ENCODE measurements at regions not wholly inside any gene's neighbourhood (a gene's known extent, or its start where the extent isn't known, plus 50 kb on each side); places are given as distances from the start of the nearest gene placed in this dataset.

DNA sequence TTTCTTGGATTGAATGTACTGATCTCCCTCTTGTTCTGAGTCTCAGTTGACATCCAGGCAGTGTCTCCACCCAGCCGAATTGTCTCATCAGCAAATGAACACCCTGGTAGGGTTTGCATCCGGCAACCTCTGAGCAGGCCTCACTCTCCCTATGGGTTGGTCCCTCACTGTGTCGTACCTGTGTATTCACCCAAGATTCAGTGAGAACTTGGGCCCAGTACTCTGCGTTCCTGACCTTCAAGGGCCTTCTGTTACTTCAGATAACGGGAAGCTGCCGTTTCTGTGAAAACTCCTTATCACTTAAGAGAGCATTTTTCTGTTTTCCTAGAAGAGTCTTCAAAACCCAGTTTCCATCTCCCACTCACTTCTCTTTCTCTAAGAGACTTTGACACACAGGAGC is 915.6 kb downstream of the TBC1D22A start:
- no peaks in the 10 kb centered on the region for H3K9me3 ChIP-seq (ENCODE audit: control insufficient read depth in 2 of 2, low read length in 2 of 2)
- H3K27me3 ChIP-seq (ENCODE audit: control insufficient read depth in 1 of 2, insufficient read depth in 2 of 2, low read length in 2 of 2), result no peaks in the 10 kb centered on the region
- H3K4me3 ChIP-seq (ENCODE audit: low read length in 2 of 2), result no peak overlapping the region
- no peaks in the 10 kb centered on the region for H3K36me3 ChIP-seq (ENCODE audit: control insufficient read depth in 2 of 2, insufficient read depth in 2 of 2, low read length in 2 of 2)
- no peak overlapping the region for H3K27ac ChIP-seq (ENCODE audit: low read length)
- no peak overlapping the region for H3K9ac ChIP-seq (ENCODE audit: low read length in 2 of 2)
- no peaks in the 10 kb centered on the region for H3K4me1 ChIP-seq (ENCODE audit: control insufficient read depth, insufficient read depth, low read length)

DNA sequence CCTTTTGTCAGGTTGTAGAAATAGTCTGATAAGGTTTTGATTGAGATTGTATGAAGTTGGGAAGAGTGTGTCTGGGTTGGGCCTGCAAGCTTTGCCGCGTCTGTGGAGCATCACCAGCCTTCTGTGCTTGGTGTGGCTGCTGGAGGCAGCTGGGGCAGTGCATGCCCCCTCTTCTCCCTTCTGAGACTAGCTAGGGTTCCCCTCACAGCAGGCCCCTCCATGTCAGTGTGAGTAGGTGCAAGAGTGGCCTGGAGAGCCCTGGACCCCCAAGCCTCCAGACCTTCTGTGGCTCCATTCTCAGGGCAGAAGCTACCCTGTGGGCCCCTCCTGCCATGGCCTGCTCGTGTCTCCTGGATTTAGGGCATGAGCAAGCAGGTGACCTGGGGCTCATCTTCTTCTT is 914.2 kb downstream of the TBC1D22A start:
- Histone ChIP-seq H3K27ac (ENCODE audit: low read length) (no peak overlapping the region), H3K4me1 (ENCODE audit: control insufficient read depth, insufficient read depth, low read length) (no peaks in the 10 kb centered on the region), H3K27me3 (ENCODE audit: control insufficient read depth in 1 of 2, insufficient read depth in 2 of 2, low read length in 2 of 2) (no peaks in the 10 kb centered on the region), H3K9ac (ENCODE audit: low read length in 2 of 2) (no peak overlapping the region), H3K4me3 (ENCODE audit: low read length in 2 of 2) (no peak overlapping the region), H3K9me3 (ENCODE audit: control insufficient read depth in 2 of 2, low read length in 2 of 2) (no peaks in the 10 kb centered on the region), H3K36me3 (ENCODE audit: control insufficient read depth in 2 of 2, insufficient read depth in 2 of 2, low read length in 2 of 2) (no peaks in the 10 kb centered on the region)

DNA sequence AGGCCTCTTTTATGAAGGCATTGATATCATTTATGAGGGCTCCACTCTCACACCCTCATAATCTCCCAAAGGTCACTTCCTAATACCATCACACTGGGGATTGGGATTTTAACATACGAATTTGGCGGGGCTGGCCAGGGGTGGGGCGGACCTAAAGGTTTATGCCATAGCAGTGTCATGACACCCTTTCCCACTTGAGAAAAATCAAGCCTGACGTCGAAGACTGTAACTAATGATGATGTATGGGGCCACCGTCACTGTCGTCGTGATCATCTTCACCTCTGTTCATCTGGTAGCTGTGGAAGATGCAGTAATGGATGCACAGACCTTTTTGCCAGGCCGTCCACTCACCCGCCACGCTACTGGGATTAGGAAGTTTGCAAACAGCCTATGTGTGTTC is 912.1 kb downstream of the TBC1D22A start:
- no peaks in the 10 kb centered on the region for H3K36me3 ChIP-seq (ENCODE audit: control insufficient read depth in 2 of 2, insufficient read depth in 2 of 2, low read length in 2 of 2)
- no peak overlapping the region for H3K9ac ChIP-seq (ENCODE audit: low read length in 2 of 2)
- H3K4me1 ChIP-seq (ENCODE audit: control insufficient read depth, insufficient read depth, low read length), result no peaks in the 10 kb centered on the region
- no peak overlapping the region for H3K4me3 ChIP-seq (ENCODE audit: low read length in 2 of 2)
- H3K27ac ChIP-seq (ENCODE audit: low read length), result no peak overlapping the region
- peaks cover 0 to 2% of the 10 kb centered on the region in 2 donors for H3K27me3 ChIP-seq (ENCODE audit: control insufficient read depth in 1 of 2, insufficient read depth in 2 of 2, low read length in 2 of 2)
- no peaks in the 10 kb centered on the region for H3K9me3 ChIP-seq (ENCODE audit: control insufficient read depth in 2 of 2, low read length in 2 of 2)

DNA sequence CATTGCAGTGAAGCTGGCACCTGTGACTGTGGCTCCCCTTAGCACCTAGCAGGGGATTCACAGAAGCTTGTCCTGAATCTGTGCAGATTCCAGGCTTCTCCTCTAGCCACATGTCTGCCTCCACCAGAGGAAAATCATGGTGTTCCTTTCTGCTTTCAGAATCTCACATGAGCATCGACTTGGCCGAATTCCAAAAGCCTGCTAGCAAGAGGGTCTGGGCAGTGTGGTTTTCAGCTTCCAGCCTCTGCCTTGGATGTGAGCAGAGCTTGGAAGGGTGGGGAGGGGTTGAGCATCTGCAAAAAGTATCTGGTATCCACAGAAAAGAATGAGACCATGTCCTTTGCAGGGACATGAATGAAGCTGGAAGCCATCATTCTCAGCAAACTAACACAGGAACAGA is 911.1 kb downstream of the TBC1D22A start:
- peaks cover 0 to 2% of the 10 kb centered on the region in 2 donors for H3K27me3 ChIP-seq (ENCODE audit: control insufficient read depth in 1 of 2, insufficient read depth in 2 of 2, low read length in 2 of 2)
- no peak overlapping the region for H3K9ac ChIP-seq (ENCODE audit: low read length in 2 of 2)
- no peak overlapping the region for H3K4me3 ChIP-seq (ENCODE audit: low read length in 2 of 2)
- peaks cover 0 to 3% of the 10 kb centered on the region in 2 donors for H3K9me3 ChIP-seq (ENCODE audit: control insufficient read depth in 2 of 2, low read length in 2 of 2)
- H3K27ac ChIP-seq (ENCODE audit: low read length), result no peak overlapping the region
- no peaks in the 10 kb centered on the region for H3K4me1 ChIP-seq (ENCODE audit: control insufficient read depth, insufficient read depth, low read length)
- H3K36me3 ChIP-seq (ENCODE audit: control insufficient read depth in 2 of 2, insufficient read depth in 2 of 2, low read length in 2 of 2), result no peaks in the 10 kb centered on the region

DNA sequence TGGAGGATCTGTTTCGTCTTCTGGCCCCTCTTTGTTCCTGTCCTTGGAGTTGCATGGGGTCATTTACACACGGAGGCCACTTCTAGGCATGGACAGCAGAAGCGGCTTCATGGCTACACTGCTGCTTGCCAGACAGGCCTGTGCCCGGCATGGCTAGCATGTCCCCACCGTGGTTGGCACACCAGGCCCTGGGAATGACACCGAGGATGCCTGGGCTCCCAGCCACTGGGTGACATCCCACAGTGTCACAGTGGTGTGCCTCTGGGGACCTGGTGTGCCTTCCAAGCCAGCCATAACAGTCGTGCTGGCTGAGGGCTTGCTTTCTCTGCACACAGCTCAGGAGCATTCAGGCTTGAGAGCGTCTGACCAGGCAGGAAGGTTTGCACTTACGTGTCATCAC is 910.1 kb downstream of the TBC1D22A start:
- Histone ChIP-seq H3K4me3 (ENCODE audit: low read length in 2 of 2) (no peak overlapping the region), H3K4me1 (ENCODE audit: control insufficient read depth, insufficient read depth, low read length) (no peaks in the 10 kb centered on the region), H3K9me3 (ENCODE audit: control insufficient read depth in 2 of 2, low read length in 2 of 2) (peaks cover 0 to 3% of the 10 kb centered on the region in 2 donors), H3K9ac (ENCODE audit: low read length in 2 of 2) (no peak overlapping the region), H3K27ac (ENCODE audit: low read length) (no peak overlapping the region), H3K27me3 (ENCODE audit: control insufficient read depth in 1 of 2, insufficient read depth in 2 of 2, low read length in 2 of 2) (peaks cover 0 to 2% of the 10 kb centered on the region in 2 donors), H3K36me3 (ENCODE audit: control insufficient read depth in 2 of 2, insufficient read depth in 2 of 2, low read length in 2 of 2) (no peaks in the 10 kb centered on the region)

DNA sequence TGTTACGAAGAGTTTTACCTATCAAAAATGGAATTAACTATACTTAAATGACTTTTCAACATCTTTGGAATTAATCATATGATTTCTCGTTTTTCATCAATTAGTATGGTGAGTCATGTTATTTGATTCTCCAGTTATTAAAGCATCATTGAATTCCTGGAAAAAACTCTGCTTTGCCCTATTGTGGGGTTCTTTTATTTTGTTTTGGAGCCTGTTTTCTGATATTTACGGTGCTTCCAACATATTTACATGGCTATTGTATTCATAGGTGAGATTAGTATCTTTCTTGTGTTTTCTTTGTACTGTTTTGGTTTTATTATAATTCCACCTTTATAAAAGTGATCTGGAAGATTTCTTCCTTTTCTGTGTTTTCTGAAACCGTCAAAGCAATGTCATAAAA is 902.7 kb downstream of the TBC1D22A start:
- Histone ChIP-seq H3K9me3 (ENCODE audit: control insufficient read depth in 2 of 2, low read length in 2 of 2) (peaks cover 0 to 5% of the 10 kb centered on the region in 2 donors), H3K27ac (ENCODE audit: low read length) (no peak overlapping the region), H3K27me3 (ENCODE audit: control insufficient read depth in 1 of 2, insufficient read depth in 2 of 2, low read length in 2 of 2) (no peaks in the 10 kb centered on the region), H3K4me3 (ENCODE audit: low read length in 2 of 2) (no peak overlapping the region), H3K9ac (ENCODE audit: low read length in 2 of 2) (no peak overlapping the region), H3K36me3 (ENCODE audit: control insufficient read depth in 2 of 2, insufficient read depth in 2 of 2, low read length in 2 of 2) (no peaks in the 10 kb centered on the region), H3K4me1 (ENCODE audit: control insufficient read depth, insufficient read depth, low read length) (no peaks in the 10 kb centered on the region)

DNA sequence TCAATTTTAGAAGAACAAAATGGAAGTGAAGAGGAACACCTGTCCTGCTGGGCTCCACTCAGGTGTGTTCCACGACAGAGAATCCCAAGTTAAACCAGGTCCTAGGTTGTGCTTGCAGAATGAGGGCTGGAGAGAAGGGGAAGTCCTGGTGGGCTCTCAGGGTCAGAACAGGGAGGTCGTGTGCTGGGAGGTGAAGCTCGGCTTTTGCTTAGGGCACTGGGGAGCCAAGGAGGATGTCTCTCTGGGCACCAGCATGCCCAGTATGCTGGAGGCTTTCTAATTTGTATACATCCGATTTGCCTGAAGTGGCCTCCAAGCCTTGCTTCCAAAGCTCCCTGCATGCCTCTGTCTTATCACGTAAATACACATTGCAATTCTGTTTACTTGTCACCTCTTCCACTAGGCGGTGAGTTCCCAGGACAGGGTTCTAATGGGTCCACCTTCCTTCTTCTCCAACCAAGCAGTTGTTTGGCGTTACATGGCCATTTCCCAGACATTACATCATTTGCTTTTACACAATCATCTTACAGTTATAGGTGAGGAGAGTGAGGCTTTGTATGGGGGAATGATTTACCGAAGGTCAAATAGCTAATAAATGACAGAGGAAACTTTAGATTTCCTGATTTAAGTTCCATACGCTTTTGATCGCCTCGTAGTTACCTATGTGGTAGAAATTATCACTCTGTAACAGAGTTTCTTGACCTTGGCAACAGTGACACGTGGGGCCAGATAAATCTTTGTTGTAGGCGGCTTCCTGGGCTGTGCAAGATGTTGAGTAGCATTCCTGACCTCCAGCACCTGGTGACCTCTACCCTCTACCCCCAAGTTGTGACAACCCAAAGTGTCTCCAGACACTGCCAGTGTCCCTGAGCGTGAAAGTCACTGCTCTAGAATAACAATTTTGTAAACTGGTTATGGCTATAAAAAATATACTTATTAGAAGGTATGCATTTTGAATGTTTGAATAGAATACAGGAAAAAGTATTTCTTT is 901.5 kb downstream of the TBC1D22A start:
- H3K4me3 ChIP-seq (ENCODE audit: low read length in 2 of 2), result no peak overlapping the region
- peaks cover 0 to 3% of the 10 kb centered on the region in 2 donors for H3K9me3 ChIP-seq (ENCODE audit: control insufficient read depth in 2 of 2, low read length in 2 of 2)
- H3K36me3 ChIP-seq (ENCODE audit: control insufficient read depth in 2 of 2, insufficient read depth in 2 of 2, low read length in 2 of 2), result no peaks in the 10 kb centered on the region
- H3K4me1 ChIP-seq (ENCODE audit: control insufficient read depth, insufficient read depth, low read length), result no peaks in the 10 kb centered on the region
- H3K27ac ChIP-seq (ENCODE audit: low read length), result no peak overlapping the region
- H3K27me3 ChIP-seq (ENCODE audit: control insufficient read depth in 1 of 2, insufficient read depth in 2 of 2, low read length in 2 of 2), result no peaks in the 10 kb centered on the region
- H3K9ac ChIP-seq (ENCODE audit: low read length in 2 of 2), result no peak overlapping the region

DNA sequence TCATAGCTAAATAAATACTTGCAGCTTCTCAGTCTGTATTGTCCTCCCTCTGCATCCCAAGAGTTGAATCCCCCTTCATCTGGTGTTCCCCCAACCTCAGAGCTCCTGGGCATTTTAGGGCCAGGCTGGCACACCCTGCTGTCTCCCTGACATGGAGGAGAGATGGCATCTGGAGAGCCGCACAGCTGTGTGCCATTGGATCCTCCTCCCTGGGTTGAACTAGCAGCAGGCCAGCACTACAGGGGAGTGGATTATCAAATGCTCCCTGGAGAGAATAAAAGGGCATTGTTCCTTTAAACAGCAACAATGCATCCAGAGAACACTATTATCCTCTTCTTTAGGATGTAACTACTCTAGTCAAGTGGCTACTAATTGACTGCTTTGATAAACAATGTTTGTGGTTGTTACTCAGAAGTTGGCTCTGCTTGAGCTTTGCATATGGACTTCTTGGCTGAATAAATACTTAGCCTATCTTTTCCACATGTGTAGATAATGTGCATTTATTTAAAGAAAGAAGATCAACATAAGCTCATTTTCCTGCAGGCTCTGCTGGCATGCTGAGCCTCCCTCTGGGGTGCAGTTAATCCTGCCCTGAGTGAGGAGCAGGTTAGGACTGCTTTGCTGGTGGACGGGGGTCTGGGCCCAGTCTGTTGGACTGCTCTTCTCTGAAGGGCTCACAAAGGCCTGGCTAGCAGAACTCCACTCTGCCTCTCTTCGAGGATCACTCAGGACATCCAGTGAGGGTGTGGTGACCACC is 897.2 kb downstream of the TBC1D22A start:
- Histone ChIP-seq H3K27me3 (ENCODE audit: control insufficient read depth in 1 of 2, insufficient read depth in 2 of 2, low read length in 2 of 2) (peaks cover 0 to 2% of the 10 kb centered on the region in 2 donors), H3K4me1 (ENCODE audit: control insufficient read depth, insufficient read depth, low read length) (peaks cover 28% of the 10 kb centered on the region), H3K27ac (ENCODE audit: low read length) (no peak overlapping the region), H3K36me3 (ENCODE audit: control insufficient read depth in 2 of 2, insufficient read depth in 2 of 2, low read length in 2 of 2) (no peaks in the 10 kb centered on the region), H3K9ac (ENCODE audit: low read length in 2 of 2) (no peak overlapping the region), H3K9me3 (ENCODE audit: control insufficient read depth in 2 of 2, low read length in 2 of 2) (peaks cover 0 to 2% of the 10 kb centered on the region in 2 donors), H3K4me3 (ENCODE audit: low read length in 2 of 2) (no peak overlapping the region)

DNA sequence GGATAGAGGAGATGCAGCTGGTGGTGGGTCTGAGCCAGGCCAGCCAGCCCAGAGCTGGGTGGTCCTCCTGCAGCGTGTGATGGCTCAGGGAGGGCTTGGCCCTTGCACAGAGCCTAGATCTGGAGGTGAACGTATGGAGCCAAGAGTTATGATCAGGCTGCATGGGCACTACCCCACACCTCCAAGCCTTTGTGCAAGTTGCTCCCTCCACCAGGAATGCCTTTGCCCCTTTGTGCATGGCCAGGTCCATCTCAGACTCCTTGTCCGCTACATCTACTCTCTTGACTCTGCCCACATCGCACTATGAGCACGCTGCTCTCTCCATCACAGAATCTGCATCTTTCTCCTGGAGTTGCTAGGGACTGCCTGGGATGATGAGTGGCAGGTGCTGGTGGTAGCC is 895.7 kb downstream of the TBC1D22A start:
- Histone ChIP-seq H3K9ac (ENCODE audit: low read length in 2 of 2) (no peak overlapping the region), H3K4me3 (ENCODE audit: low read length in 2 of 2) (no peak overlapping the region), H3K4me1 (ENCODE audit: control insufficient read depth, insufficient read depth, low read length) (peaks cover 28% of the 10 kb centered on the region), H3K27me3 (ENCODE audit: control insufficient read depth in 1 of 2, insufficient read depth in 2 of 2, low read length in 2 of 2) (peaks cover 0 to 2% of the 10 kb centered on the region in 2 donors), H3K27ac (ENCODE audit: low read length) (no peak overlapping the region), H3K36me3 (ENCODE audit: control insufficient read depth in 2 of 2, insufficient read depth in 2 of 2, low read length in 2 of 2) (no peaks in the 10 kb centered on the region), H3K9me3 (ENCODE audit: control insufficient read depth in 2 of 2, low read length in 2 of 2) (peaks cover 0 to 2% of the 10 kb centered on the region in 2 donors)

DNA sequence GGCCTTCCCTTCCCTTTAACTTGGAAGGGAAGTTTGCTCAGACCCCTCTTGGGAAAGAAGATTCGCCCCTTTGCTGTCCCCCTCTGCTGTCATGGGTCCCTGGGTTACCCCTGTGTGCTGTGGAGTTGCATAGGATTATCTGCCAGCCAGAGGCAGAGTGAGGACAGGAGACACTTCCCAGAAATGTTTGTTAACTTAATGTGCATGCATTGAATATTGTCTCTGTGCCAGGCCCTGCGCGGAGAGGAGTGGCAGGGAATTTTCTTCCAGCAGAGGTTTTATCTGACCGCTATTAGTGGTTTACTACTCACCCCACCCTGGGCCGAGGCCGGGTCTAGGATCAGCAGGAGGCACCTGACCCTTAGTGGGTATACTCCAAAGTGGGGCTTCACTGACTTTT is 894.8 kb downstream of the TBC1D22A start:
- Histone ChIP-seq H3K9me3 (ENCODE audit: control insufficient read depth in 2 of 2, low read length in 2 of 2) (peaks cover 0 to 2% of the 10 kb centered on the region in 2 donors), H3K36me3 (ENCODE audit: control insufficient read depth in 2 of 2, insufficient read depth in 2 of 2, low read length in 2 of 2) (no peaks in the 10 kb centered on the region), H3K4me1 (ENCODE audit: control insufficient read depth, insufficient read depth, low read length) (peaks cover 28% of the 10 kb centered on the region), H3K27me3 (ENCODE audit: control insufficient read depth in 1 of 2, insufficient read depth in 2 of 2, low read length in 2 of 2) (peaks cover 0 to 2% of the 10 kb centered on the region in 2 donors), H3K9ac (ENCODE audit: low read length in 2 of 2) (no peak overlapping the region), H3K27ac (ENCODE audit: low read length) (no peak overlapping the region), H3K4me3 (ENCODE audit: low read length in 2 of 2) (peak overlapping the region in 1 of 2 donors; percentile 3)

All from stomach smooth muscle (tissue), 2 donors.